NB4 (cell line): ENCODE measurements at regions not wholly inside any gene's neighbourhood (a gene's known extent, or its start where the extent isn't known, plus 50 kb on each side); places are given as distances from the start of the nearest gene placed in this dataset.

ENCODE experiments used
- CTCF ChIP-seq: IDR thresholded peaks from one replicate; pipeline ENCODE4 v1.5.1; 2012; ENCODE audit warnings: low read depth, low read length
- MAX ChIP-seq: IDR thresholded peaks from 2 replicates; pipeline ENCODE4 v1.6.1; 2011; ENCODE audit warnings: low read depth, low read length
- MYC ChIP-seq: IDR thresholded peaks from 2 replicates; pipeline ENCODE4 v1.6.1; 2011; ENCODE audit warnings: low read depth, low read length
- POLR2A ChIP-seq: IDR thresholded peaks from 2 replicates; pipeline ENCODE4 v1.6.1; 2011; ENCODE audit warnings: mild to moderate bottlenecking; ENCODE audit not compliant: insufficient read length; ENCODE audit errors: extremely low read depth

- TF ChIP-seq CTCF (no peak), MAX (no peak), POLR2A (no peak), MYC (no peak)
Observed at GRCh38 chr1:81432059-81432458, 368.7 kb upstream of the ADGRL2 start.
